ENCODE measurements at regions not wholly inside any gene's neighbourhood (a gene's known extent, or its start where the extent isn't known, plus 50 kb on each side); places are given as distances from the start of the nearest gene placed in this dataset.
"Not testable (repeated sequence)": the region's sequence is repeated elsewhere in the genome, so short reads cannot be mapped to it uniquely, and the experiment has no call there.

DNA sequence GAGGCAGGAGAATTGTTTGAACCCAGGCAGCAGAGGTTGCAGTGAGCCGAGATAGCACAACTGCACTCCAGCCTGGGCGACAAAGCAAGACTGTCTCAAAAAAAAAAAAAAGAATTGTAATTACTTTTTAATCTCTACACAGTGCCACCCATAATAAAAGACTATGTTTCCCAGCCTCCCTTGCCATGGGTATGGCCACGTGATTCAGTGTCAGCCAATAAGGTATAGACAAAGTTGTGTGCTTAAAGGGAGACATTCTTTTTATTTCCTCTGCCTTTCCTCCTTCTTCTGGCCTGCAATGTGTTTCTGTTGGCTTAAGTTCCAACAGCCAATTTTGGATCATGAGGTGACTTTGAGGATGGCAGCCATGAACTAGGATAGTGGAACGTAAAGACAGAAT lies 406.9 kb downstream of the LNPK start:
- Histone ChIP-seq H3K27ac (ENCODE audit: low read depth, low read length) (no peak overlapping the region), H3K4me3 (ENCODE audit: low read depth, low read length) (no peak overlapping the region), H3K9me3 (ENCODE audit: control insufficient read depth, insufficient read depth, low read length) (no peaks in the 10 kb centered on the region), H3K27me3 (ENCODE audit: control insufficient read depth, insufficient read depth, low read length) (no peaks in the 10 kb centered on the region)
- POLR2A ChIA-PET, result no interaction called here
- CTCF ChIA-PET, result no interaction called here
- TF ChIP-seq, protein P1, sequence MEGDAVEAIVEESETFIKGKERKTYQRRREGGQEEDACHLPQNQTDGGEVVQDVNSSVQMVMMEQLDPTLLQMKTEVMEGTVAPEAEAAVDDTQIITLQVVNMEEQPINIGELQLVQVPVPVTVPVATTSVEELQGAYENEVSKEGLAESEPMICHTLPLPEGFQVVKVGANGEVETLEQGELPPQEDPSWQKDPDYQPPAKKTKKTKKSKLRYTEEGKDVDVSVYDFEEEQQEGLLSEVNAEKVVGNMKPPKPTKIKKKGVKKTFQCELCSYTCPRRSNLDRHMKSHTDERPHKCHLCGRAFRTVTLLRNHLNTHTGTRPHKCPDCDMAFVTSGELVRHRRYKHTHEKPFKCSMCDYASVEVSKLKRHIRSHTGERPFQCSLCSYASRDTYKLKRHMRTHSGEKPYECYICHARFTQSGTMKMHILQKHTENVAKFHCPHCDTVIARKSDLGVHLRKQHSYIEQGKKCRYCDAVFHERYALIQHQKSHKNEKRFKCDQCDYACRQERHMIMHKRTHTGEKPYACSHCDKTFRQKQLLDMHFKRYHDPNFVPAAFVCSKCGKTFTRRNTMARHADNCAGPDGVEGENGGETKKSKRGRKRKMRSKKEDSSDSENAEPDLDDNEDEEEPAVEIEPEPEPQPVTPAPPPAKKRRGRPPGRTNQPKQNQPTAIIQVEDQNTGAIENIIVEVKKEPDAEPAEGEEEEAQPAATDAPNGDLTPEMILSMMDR (IDR thresholded peaks at IDR 0.05; ENCODE audit: low read depth, low read length), result no peak
- no peak for DNase-seq (ENCODE audit: low read depth, low spot score)

DNA sequence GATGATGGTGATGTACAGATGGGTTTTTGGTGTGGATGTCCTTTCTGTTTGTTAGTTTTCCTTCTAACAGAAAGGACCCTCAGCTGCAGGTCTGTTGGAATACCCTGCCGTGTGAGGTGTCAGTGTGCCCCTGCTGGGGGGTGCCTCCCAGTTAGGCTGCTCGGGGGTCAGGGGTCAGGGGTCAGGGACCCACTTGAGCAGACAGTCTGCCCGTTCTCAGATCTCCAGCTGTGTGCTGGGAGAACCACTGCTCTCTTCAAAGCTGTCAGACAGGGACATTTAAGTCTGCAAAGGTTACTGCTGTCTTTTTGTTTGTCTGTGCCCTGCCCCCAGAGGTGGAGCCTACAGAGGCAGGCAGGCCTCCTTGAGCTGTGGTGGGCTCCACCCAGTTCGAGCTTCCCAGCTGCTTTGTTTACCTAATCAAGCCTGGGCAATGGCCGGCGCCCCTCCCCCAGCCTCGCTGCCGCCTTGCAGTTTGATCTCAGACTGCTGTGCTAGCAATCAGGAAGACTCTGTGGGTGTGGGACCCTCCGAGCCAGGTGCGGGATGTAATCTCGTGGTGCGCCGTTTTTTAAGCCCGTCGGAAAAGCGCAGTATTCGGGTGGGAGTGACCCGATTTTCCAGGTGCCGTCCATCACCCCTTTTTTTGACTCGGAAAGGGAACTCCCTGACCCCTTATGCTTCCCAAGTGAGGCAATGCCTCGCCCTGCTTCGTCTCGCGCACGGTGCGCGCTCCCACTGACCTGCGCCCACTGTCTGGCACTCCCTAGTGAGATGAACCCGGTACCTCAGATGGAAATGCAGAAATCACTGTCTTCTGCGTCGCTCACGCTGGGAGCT lies 408.2 kb downstream of the LNPK start:
- H3K4me3 ChIP-seq (ENCODE audit: low read depth, low read length); H3K27ac ChIP-seq (ENCODE audit: low read depth, low read length); CTCF ChIA-PET; H3K27me3 ChIP-seq (ENCODE audit: control insufficient read depth, insufficient read depth, low read length); DNase-seq (ENCODE audit: low read depth, low spot score); H3K9me3 ChIP-seq (ENCODE audit: control insufficient read depth, insufficient read depth, low read length); POLR2A ChIA-PET: not testable (repeated sequence)

DNA sequence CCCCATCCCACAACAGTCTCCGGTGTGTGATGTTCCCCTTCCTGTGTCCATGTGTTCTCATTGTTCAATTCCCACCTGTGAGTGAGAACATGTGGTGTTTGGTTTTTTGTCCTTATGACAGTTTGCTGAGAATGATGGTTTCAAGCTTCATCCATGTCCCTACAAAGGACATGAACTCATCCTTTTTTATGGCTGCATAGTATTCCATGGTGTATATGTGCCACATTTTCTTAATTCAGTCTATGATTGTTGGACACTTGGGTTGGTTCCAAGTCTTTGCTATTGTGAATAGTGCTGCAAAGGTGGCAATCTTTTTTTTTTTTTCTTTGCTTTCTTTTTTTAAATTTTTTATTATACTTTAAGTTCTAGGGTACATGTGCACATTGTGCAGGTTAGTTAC lies 406.7 kb upstream of the ATP5MC3 start:
- H3K9me3 ChIP-seq (ENCODE audit: control insufficient read depth, insufficient read depth, low read length); POLR2A ChIA-PET; CTCF ChIA-PET; H3K27ac ChIP-seq (ENCODE audit: low read depth, low read length); H3K4me3 ChIP-seq (ENCODE audit: low read depth, low read length); DNase-seq (ENCODE audit: low read depth, low spot score); H3K27me3 ChIP-seq (ENCODE audit: control insufficient read depth, insufficient read depth, low read length): not testable (repeated sequence)

DNA sequence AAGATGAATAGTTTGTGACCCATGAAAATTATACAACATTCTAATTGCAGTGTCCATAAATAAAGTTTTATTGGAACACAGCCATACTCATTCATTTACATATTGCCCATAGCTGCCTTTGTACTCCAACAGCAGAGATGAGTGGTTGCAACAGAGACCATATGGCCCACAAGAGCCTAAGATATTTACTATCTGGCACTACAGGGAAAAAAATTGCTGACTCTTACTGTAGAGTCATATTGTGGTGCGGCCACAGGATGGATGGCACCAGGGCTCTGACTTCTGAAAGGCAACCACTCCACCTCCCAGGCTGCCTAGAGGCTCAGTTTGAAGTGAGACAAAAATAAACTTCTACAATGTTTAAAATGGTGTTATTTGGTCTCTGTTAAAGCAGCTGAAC lies 404.0 kb upstream of the ATP5MC3 start:
- no peaks in the 10 kb centered on the region for H3K27me3 ChIP-seq (ENCODE audit: control insufficient read depth, insufficient read depth, low read length)
- TF ChIP-seq, protein P1 (IDR thresholded peaks at IDR 0.05; ENCODE audit: low read depth, low read length), result no peak

DNA sequence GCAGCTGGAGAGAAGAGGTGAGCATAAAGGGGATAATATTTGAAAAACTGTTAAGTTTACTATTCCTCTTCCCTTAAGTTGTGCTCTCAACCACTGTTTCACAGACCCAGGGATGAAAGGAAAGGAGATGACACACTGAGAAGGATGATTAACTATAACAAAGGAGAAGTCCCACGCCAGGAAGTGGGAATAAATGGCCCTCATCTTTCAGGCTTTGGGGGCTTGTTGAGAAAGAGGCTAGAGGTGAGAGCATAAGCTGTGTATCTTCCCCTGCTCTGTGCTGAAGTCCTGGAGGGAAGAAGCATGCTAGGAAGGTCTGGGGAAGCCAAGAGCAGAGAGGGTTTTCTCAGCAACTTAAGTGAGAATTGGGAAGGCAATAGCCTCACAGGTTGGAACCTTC lies 399.1 kb upstream of the ATP5MC3 start:
- CTCF ChIA-PET, result interaction anchor here (0.7 kb wide), 1 partner anchor 252 kb away, joined by 4 read pairs; no protein-coding TSS in a partner anchor
- TF ChIP-seq, protein P1 (IDR thresholded peaks at IDR 0.05; ENCODE audit: low read depth, low read length), result no peak
- H3K27me3 ChIP-seq (ENCODE audit: control insufficient read depth, insufficient read depth, low read length), result no peaks in the 10 kb centered on the region

More for the DNA sequence above, 404.0 kb upstream of the ATP5MC3 start:
- no peak overlapping the region for H3K4me3 ChIP-seq (ENCODE audit: low read depth, low read length)
- H3K9me3 ChIP-seq (ENCODE audit: control insufficient read depth, insufficient read depth, low read length), result no peaks in the 10 kb centered on the region
- ChIA-PET CTCF (no interaction called here), POLR2A (no interaction called here)
- no peak overlapping the region for H3K27ac ChIP-seq (ENCODE audit: low read depth, low read length)
- DNase-seq (ENCODE audit: low read depth, low spot score), result no peak

DNA sequence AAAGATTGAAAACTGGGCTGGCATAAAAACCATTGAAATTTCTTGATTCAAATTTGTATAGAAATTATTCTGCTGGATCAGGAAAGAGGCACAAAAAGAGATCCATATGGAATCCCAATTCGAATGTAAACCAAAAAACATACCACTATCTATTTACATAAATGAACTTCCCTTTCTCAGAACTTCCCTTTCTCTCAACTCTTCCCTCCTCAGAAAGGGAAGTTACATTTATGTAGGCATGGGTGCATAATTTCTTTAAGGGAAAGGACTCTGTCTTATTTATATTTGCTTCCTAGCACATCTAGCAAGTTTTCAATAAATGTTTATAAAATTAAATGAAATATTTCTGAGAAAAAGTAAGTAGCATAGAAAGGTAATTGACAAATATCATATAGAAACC lies 398.1 kb upstream of the ATP5MC3 start:
- no peak for DNase-seq (ENCODE audit: low read depth, low spot score)
- Histone ChIP-seq H3K27me3 (ENCODE audit: control insufficient read depth, insufficient read depth, low read length) (no peaks in the 10 kb centered on the region), H3K4me3 (ENCODE audit: low read depth, low read length) (no peak overlapping the region), H3K9me3 (ENCODE audit: control insufficient read depth, insufficient read depth, low read length) (no peaks in the 10 kb centered on the region), H3K27ac (ENCODE audit: low read depth, low read length) (no peak overlapping the region)
- ChIA-PET CTCF (no interaction called here), POLR2A (no interaction called here)
- TF ChIP-seq, protein P1 (IDR thresholded peaks at IDR 0.05; ENCODE audit: low read depth, low read length), result no peak

More for the DNA sequence above, 399.1 kb upstream of the ATP5MC3 start:
- POLR2A ChIA-PET, result no interaction called here
- H3K4me3 ChIP-seq (ENCODE audit: low read depth, low read length), result no peak overlapping the region
- DNase-seq (ENCODE audit: low read depth, low spot score), result no peak
- no peak overlapping the region for H3K27ac ChIP-seq (ENCODE audit: low read depth, low read length)
- no peaks in the 10 kb centered on the region for H3K9me3 ChIP-seq (ENCODE audit: control insufficient read depth, insufficient read depth, low read length)
